H1 (cell line): ENCODE measurements at regions not wholly inside any gene's neighbourhood (a gene's known extent, or its start where the extent isn't known, plus 50 kb on each side); places are given as distances from the start of the nearest gene placed in this dataset.

Source experiments
- CTCF ChIA-PET: fragments of 300-600 bp; sonication (Branson Sonifier 250); formaldehyde crosslinking; loops from one replicate; lab custom pipeline; 2021; ENCODE audit not compliant: partially characterized antibody; lab: Charles Lee
- POLR2A ChIA-PET: fragments of 300-600 bp; sonication (Branson Sonifier 250); formaldehyde crosslinking; loops from one replicate; lab custom pipeline; 2021; ENCODE audit warnings: inconsistent platforms; ENCODE audit not compliant: partially characterized antibody; lab: Charles Lee
- DNase-seq, 2 experiments: peaks; one replicate each; pipeline versions ENCODE4 v3.0.0 to v3.0.0-alpha.2; 2010 to 2022; ENCODE audit warnings: low spot score in 2 of 2, low read depth in 1 of 2, mixed read lengths in 1 of 2
- FAIRE-seq: peaks from 2 replicates; lab custom pipeline; 2011; peaks lifted over from hg19 to GRCh38; lab: Jason Lieb, UNC
- H2AFZ ChIP-seq: 2 replicates; pipeline ENCODE4 v1.8.1; 2012; ENCODE audit warnings: low read length, inconsistent platforms
- H2AK5ac ChIP-seq: 2 replicates; pipeline ENCODE4 v1.6.1; 2013; ENCODE audit warnings: low read depth, low read length
- H2BK120ac ChIP-seq: replicated peaks from 2 replicates; pipeline ENCODE3; 2013; ENCODE audit warnings: low read depth, low read length, inconsistent platforms
- H2BK12ac ChIP-seq: 2 replicates; pipeline ENCODE4 v1.6.1; 2013; ENCODE audit warnings: low read depth, low read length
- H2BK15ac ChIP-seq: 2 replicates; pipeline ENCODE4 v1.6.1; 2013; ENCODE audit warnings: low read length
- H2BK20ac ChIP-seq: 2 replicates; pipeline ENCODE4 v1.6.1; 2013; ENCODE audit warnings: low read length
- H2BK5ac ChIP-seq: 2 replicates; pipeline ENCODE4 v1.6.1; 2013; ENCODE audit warnings: low read depth, low read length
- H3K14ac ChIP-seq: 2 replicates; pipeline ENCODE4 v1.6.1; 2013; ENCODE audit warnings: inconsistent platforms; ENCODE audit not compliant: insufficient read length
- H3K18ac ChIP-seq: 2 replicates; pipeline ENCODE4 v1.6.1; 2013; ENCODE audit warnings: low read length; ENCODE audit errors: extremely low read depth
- H3K23ac ChIP-seq: 2 replicates; pipeline ENCODE4 v1.6.1; 2013; ENCODE audit warnings: inconsistent platforms; ENCODE audit not compliant: insufficient read length
- H3K23me2 ChIP-seq: 2 replicates; pipeline ENCODE4 v1.6.1; 2013; ENCODE audit warnings: low read depth, low read length
- H3K27ac ChIP-seq: 2 replicates; pipeline ENCODE4 v1.6.1; 2011; ENCODE audit warnings: low read depth, low read length, inconsistent platforms
- H3K27me3 ChIP-seq, 4 experiments: replicated peaks in 1 of 4; 1 replicate in 1 of 4; 2 replicates in 3 of 4; pipeline versions ENCODE4 v1.6.1 to v1.8.1; 2011 to 2013; ENCODE audit warnings: low read length in 3 of 4, mild to moderate bottlenecking in 3 of 4, inconsistent platforms in 2 of 4, mixed read lengths in 2 of 4, moderate library complexity in 1 of 4; ENCODE audit not compliant: control insufficient read depth in 3 of 4, insufficient read depth in 3 of 4; ENCODE audit errors: extremely low read depth in 1 of 4
- H3K36me3 ChIP-seq, 4 experiments: 2 replicates each; pipeline versions ENCODE4 v1.6.1 to v1.8.1; 2011 to 2013; ENCODE audit warnings: mild to moderate bottlenecking in 4 of 4, low read length in 3 of 4, moderate library complexity in 2 of 4, control low read depth in 1 of 4, inconsistent platforms in 1 of 4; ENCODE audit not compliant: insufficient read depth in 4 of 4, control insufficient read depth in 2 of 4
- H3K4ac ChIP-seq: replicated peaks from 2 replicates; pipeline ENCODE3; 2013; ENCODE audit warnings: low read length, low read depth, mixed read lengths, inconsistent platforms; ENCODE audit not compliant: insufficient read length
- H3K4me1 ChIP-seq, 4 experiments: replicated peaks in 1 of 4; 1 replicate in 1 of 4; 2 replicates in 3 of 4; pipeline versions ENCODE4 v1.6.1 to v1.8.1; 2011 to 2013; ENCODE audit warnings: low read length in 3 of 4, inconsistent platforms in 2 of 4, mixed read lengths in 1 of 4; ENCODE audit not compliant: insufficient read depth in 4 of 4, control insufficient read depth in 3 of 4
- H3K4me2 ChIP-seq, 2 experiments: 2 replicates each; pipeline versions ENCODE4 v1.6.1 to v1.8.1; 2011 to 2013; ENCODE audit warnings: low read depth in 2 of 2, low read length in 2 of 2, control low read depth in 1 of 2, inconsistent platforms in 1 of 2, mild to moderate bottlenecking in 1 of 2; ENCODE audit not compliant: insufficient read depth in 1 of 2
- H3K4me3 ChIP-seq, 4 experiments: fragments of 200-600, 300-600 bp in 1 of 4; sonication (generic), shearing (Covaris generic), sonication (Bioruptor Twin) in 1 of 4; 2 replicates each; pipeline versions ENCODE4 v1.5.1 to v1.8.1; 2011 to 2016; ENCODE audit warnings: low read length in 4 of 4, low read depth in 3 of 4, control low read depth in 2 of 4, inconsistent platforms in 2 of 4, mild to moderate bottlenecking in 2 of 4, mixed read lengths in 1 of 4, moderate library complexity in 1 of 4; ENCODE audit not compliant: insufficient read depth in 2 of 4; ENCODE audit errors: extremely low read depth in 1 of 4
- H3K56ac ChIP-seq: replicated peaks from 2 replicates; pipeline ENCODE3; 2013; ENCODE audit warnings: low read depth, mild to moderate bottlenecking, mixed read lengths, low read length, inconsistent platforms; ENCODE audit not compliant: insufficient read length
- H3K79me1 ChIP-seq: 2 replicates; pipeline ENCODE4 v1.6.1; 2013; ENCODE audit warnings: low read depth, low read length, control low read depth
- H3K79me2 ChIP-seq, 2 experiments: 2 replicates each; pipeline versions ENCODE4 v1.6.1 to v1.8.1; 2012 to 2013; ENCODE audit warnings: low read length in 2 of 2, mild to moderate bottlenecking in 2 of 2, inconsistent platforms in 1 of 2; ENCODE audit not compliant: insufficient read depth in 2 of 2, control insufficient read depth in 1 of 2
- H3K9ac ChIP-seq, 4 experiments: replicated peaks in 1 of 4; 1 replicate in 1 of 4; 2 replicates in 3 of 4; pipeline versions ENCODE4 v1.6.1 to v1.8.1; 2011 to 2013; ENCODE audit warnings: low read depth in 3 of 4, low read length in 3 of 4, control low read depth in 2 of 4, mild to moderate bottlenecking in 2 of 4, moderate library complexity in 2 of 4, inconsistent platforms in 1 of 4; ENCODE audit errors: extremely low read depth in 1 of 4
- H3K9me3 ChIP-seq, 2 experiments: 2 replicates each; pipeline versions ENCODE4 v1.6.1 to v1.8.1; 2012 to 2013; ENCODE audit warnings: mild to moderate bottlenecking in 2 of 2, moderate library complexity in 2 of 2, control low read depth in 1 of 2, inconsistent platforms in 1 of 2, low read depth in 1 of 2, low read length in 1 of 2, mixed read lengths in 1 of 2; ENCODE audit not compliant: insufficient read depth in 2 of 2
- H4K20me1 ChIP-seq, 2 experiments: replicated peaks in 1 of 2; 2 replicates each; pipeline versions ENCODE3 to v1.8.1; 2011 to 2013; ENCODE audit warnings: inconsistent platforms in 2 of 2, low read length in 2 of 2, mild to moderate bottlenecking in 1 of 2; ENCODE audit not compliant: insufficient read depth in 2 of 2, control insufficient read depth in 1 of 2
- H4K5ac ChIP-seq: 2 replicates; pipeline ENCODE4 v1.6.1; 2013; ENCODE audit warnings: low read length, low read depth, mixed read lengths, inconsistent platforms; ENCODE audit not compliant: insufficient read length
- H4K8ac ChIP-seq: 2 replicates; pipeline ENCODE4 v1.8.0; 2013; ENCODE audit warnings: mild to moderate bottlenecking, moderate library complexity, low read length, inconsistent platforms; ENCODE audit not compliant: insufficient read depth; ENCODE audit errors: extremely low read depth
- H4K91ac ChIP-seq: replicated peaks from 2 replicates; pipeline ENCODE3; 2013; ENCODE audit warnings: low read length, mixed read lengths, inconsistent platforms; ENCODE audit not compliant: insufficient read length
- BCL11A ChIP-seq, 2 experiments: IDR thresholded peaks; one replicate each; pipeline ENCODE4 v1.6.1; 2011; ENCODE audit warnings: low read depth in 2 of 2, low read length in 2 of 2, mild to moderate bottlenecking in 2 of 2
- BRCA1 ChIP-seq: IDR thresholded peaks from 2 replicates; pipeline ENCODE4 v1.6.1; 2012; ENCODE audit warnings: low read depth, low read length, improper control_type of control experiment
- CBX8 ChIP-seq: fragments of 300-800, 300-1000 bp; sonication (generic); IDR thresholded peaks from 2 replicates; pipeline ENCODE4 v1.7.1; 2016; ENCODE audit warnings: low read depth, low read length, borderline replicate concordance
- CHD1 ChIP-seq: IDR thresholded peaks from 2 replicates; pipeline ENCODE4 v1.6.1; 2012; ENCODE audit warnings: low read depth, low read length, improper control_type of control experiment
- EGR1 ChIP-seq: IDR thresholded peaks from 2 replicates; pipeline ENCODE4 v1.6.1; 2011; ENCODE audit warnings: low read depth, low read length, borderline replicate concordance
- SIX5 ChIP-seq: IDR thresholded peaks from 2 replicates; pipeline ENCODE4 v1.6.1; 2011; ENCODE audit warnings: mild to moderate bottlenecking, low read depth, low read length
- WGBS, 2 experiments: shearing (Covaris generic) in 1 of 2; methylation state at CpG; one replicate each; pipeline versions ENCODE4 v1.1.6 to v1.1.7; 2013 to 2015; ENCODE audit warnings: low lambda C conversion rate in 2 of 2, mixed read lengths in 2 of 2, inconsistent platforms in 1 of 2, low coverage in 1 of 2, missing lambda C conversion rate in 1 of 2; ENCODE audit not compliant: insufficient replicate concordance in 2 of 2, insufficient coverage in 1 of 2, insufficient read length in 1 of 2; ENCODE audit errors: extremely low coverage in 1 of 2, missing lambda C conversion rate in 1 of 2; 5-methylcytosine and 5-hydroxymethylcytosine counted together
- TF ChIP-seq, protein P1 (sequence below): IDR thresholded peaks from 2 replicates; pipeline ENCODE4 v1.6.1; 2012; ENCODE audit warnings: low read length, inconsistent platforms

DNA sequence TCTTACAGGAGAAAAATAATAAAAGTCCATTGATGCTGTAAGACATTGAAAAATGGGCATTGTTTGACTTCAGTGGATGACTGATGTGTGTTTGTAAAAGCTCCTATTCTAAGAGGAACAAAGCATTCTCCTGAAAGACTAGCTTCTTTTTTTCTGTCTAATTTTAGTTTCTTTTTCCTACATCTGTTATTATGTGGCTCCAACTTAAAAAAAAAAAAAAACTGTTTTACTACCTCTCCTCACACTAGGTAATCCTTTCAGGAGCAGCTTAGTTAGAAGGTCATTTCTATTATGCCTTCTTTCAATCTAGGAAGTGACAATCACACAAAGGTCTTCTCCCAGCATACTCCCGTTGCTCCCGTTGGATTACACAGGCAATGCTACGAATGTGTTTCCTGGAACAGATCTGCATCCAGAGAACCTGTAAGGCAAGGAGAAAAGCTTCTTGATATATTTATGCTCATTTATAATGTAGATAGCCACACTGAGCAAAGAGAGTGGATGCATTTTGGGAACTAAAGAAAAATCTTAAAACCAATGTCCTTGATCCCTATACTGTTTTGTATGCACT is 595.1 kb upstream of the CCDC179 start:
- H2BK15ac ChIP-seq, result no peak overlapping the region
- no peaks in the 10 kb centered on the region for H3K9me3 ChIP-seq
- no peak overlapping the region for H3K23ac ChIP-seq
- no peak overlapping the region for H3K14ac ChIP-seq
- ChIA-PET CTCF (interaction anchor here (1.0 kb wide), 1 partner anchor 50 kb away, joined by 3 read pairs; no protein-coding TSS in a partner anchor), POLR2A (no interaction called here)
- no peak overlapping the region for H2AK5ac ChIP-seq
- FAIRE-seq (no peak), DNase-seq (no peak)
- no peak overlapping the region for H2BK12ac ChIP-seq
- no peaks in the 10 kb centered on the region for H4K20me1 ChIP-seq
- no peak overlapping the region for H3K4me3 ChIP-seq
- 87% methylated on average over 3 of the region's 3 CpGs; no CpG with 5 or more reads in 1 of the 2 experiments for WGBS, 2 experiments
- H3K56ac ChIP-seq, result no peak overlapping the region
- no peak overlapping the region for H2AFZ ChIP-seq
- no peak overlapping the region for H2BK5ac ChIP-seq
- H3K18ac ChIP-seq, result no peak overlapping the region
- no peaks in the 10 kb centered on the region for H3K36me3 ChIP-seq
- no peak overlapping the region for H3K27ac ChIP-seq
- H2BK20ac ChIP-seq, result no peak overlapping the region
- H3K23me2 ChIP-seq, result no peaks in the 10 kb centered on the region
- no peak overlapping the region for H3K4ac ChIP-seq
- no peak overlapping the region for H4K8ac ChIP-seq
- no peak for TF ChIP-seq CHD1
- no peak for TF ChIP-seq EGR1
- TF ChIP-seq BRCA1, result no peak
- no peak for TF ChIP-seq BCL11A (IDR thresholded peaks at IDR 0.05; ENCODE audit: low read depth in 2 of 2, low read length in 2 of 2)
- TF ChIP-seq CBX8, result no peak
- TF ChIP-seq SIX5, result no peak
- TF ChIP-seq, protein P1, sequence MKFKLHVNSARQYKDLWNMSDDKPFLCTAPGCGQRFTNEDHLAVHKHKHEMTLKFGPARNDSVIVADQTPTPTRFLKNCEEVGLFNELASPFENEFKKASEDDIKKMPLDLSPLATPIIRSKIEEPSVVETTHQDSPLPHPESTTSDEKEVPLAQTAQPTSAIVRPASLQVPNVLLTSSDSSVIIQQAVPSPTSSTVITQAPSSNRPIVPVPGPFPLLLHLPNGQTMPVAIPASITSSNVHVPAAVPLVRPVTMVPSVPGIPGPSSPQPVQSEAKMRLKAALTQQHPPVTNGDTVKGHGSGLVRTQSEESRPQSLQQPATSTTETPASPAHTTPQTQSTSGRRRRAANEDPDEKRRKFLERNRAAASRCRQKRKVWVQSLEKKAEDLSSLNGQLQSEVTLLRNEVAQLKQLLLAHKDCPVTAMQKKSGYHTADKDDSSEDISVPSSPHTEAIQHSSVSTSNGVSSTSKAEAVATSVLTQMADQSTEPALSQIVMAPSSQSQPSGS, result no peak
- no peaks in the 10 kb centered on the region for H3K79me1 ChIP-seq
- H2BK120ac ChIP-seq, result no peak overlapping the region
- H3K4me1 ChIP-seq, result no peaks in the 10 kb centered on the region
- H3K4me2 ChIP-seq, result no peak overlapping the region
- H3K27me3 ChIP-seq, result no peaks in the 10 kb centered on the region
- H3K9ac ChIP-seq, result no peak overlapping the region
- H4K91ac ChIP-seq, result no peak overlapping the region
- H3K79me2 ChIP-seq, result no peaks in the 10 kb centered on the region
- H4K5ac ChIP-seq, result no peak overlapping the region
